GM12892 (cell line): ENCODE measurements at regions not wholly inside any gene's neighbourhood (a gene's known extent, or its start where the extent isn't known, plus 50 kb on each side); places are given as distances from the start of the nearest gene placed in this dataset.

Source experiments
- POLR2A ChIP-seq: IDR thresholded peaks from 2 replicates; pipeline ENCODE4 v1.6.1; 2011; ENCODE audit warnings: low read depth, low read length, control low read depth
- POLR2AphosphoS5 ChIP-seq: IDR thresholded peaks from 2 replicates; pipeline ENCODE4 v1.6.1; 2011; ENCODE audit warnings: low read depth, low read length, control low read depth
- TAF1 ChIP-seq: IDR thresholded peaks from 2 replicates; pipeline ENCODE4 v1.6.1; 2011; ENCODE audit warnings: low read depth, mild to moderate bottlenecking, control low read depth, low read length, borderline replicate concordance

- no peak for TF ChIP-seq POLR2AphosphoS5
- no peak for TF ChIP-seq POLR2A
- TF ChIP-seq TAF1: no peak
These were observed 283.7 kb upstream of the KCNH7 start for GRCh38 chr2:163122257-163122656.
